UCSD-AML1 (cell line): ENCODE measurements at regions not wholly inside any gene's neighbourhood (a gene's known extent, or its start where the extent isn't known, plus 50 kb on each side); places are given as distances from the start of the nearest gene placed in this dataset.

Source experiments
- DNase-seq: peaks from one replicate; lab custom pipeline; 2025; ENCODE audit not compliant: unreplicated experiment; lab: John Stamatoyannopoulos, UW

DNA sequence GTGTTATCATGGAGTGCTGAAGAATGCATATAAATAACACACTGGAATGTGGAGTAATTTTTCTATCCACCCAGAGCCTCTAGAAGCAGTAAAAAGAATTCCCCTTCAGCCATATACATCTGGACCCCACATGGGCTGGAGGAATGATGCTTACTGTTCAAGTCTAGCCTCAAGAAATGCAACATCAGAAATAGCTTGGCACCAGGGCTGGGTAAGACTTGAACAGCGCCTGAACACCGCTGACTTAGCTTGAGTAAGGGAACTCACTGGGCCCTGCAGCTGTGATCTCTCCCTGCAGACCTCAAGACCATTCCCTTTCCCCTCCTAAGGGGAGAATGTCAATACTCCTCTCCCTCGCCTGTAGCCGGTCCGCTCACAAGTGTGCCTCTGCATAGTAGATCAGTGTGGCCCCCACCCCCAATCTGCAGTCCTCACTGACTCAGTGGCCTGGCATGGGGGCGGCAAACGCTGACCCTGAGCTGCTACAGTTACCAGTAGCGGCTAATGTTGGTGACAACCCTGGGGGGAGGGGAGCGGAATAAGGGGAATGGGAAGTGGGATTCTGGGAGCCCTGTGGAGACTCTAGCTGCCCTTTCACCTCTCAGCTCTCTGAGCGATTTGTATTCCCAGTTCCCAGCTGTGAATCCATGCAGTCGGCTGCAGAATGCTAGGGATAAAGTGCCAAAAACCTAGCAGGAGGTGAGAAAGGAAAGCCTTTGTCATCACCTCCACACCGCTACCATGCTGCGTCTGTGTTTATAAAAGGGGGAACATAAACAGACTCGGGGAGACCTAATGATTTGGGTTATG, 483.9 kb downstream of the DISC1 start:
- DNase-seq: no peak

DNA sequence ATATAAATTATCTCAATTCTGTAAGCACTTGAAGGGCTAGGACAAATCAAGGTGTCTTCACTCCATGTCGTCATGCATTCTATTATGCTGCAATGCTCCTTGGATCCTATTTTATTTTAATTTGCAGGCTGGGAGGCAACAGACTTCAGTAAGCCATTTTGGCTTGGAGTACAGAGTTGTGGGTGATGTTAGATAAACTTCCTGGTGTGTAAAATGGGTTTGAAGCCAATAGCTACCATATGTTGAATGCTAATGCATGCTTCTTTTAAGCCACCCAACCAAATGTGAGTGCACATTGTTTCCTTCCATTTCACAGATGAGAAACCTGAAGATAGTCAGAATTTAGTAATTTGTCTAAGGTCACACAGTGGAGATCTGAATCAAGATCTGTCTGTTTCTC, 482.8 kb downstream of the DISC1 start:
- DNase-seq: no peak

DNA sequence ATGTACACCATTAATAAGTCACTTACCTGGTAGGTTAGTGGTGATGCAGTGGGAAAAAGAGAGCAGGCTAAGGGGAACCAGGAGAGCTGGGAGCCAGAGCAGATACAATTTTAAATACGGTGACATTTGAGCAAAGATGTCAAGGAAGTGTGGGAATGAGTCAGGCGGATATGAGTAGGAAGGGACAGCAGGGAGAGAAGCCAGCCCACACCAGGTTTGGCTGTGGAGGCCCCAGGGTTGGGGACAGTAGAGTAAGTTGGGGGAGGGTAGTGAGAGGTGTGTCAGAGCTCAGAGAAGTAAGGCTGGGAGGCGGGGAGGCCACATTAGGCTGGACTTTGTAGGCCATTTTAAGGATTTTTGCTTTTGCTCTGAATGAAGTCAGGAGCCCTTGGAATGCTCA, 482.0 kb downstream of the DISC1 start:
- DNase-seq: no peak

DNA sequence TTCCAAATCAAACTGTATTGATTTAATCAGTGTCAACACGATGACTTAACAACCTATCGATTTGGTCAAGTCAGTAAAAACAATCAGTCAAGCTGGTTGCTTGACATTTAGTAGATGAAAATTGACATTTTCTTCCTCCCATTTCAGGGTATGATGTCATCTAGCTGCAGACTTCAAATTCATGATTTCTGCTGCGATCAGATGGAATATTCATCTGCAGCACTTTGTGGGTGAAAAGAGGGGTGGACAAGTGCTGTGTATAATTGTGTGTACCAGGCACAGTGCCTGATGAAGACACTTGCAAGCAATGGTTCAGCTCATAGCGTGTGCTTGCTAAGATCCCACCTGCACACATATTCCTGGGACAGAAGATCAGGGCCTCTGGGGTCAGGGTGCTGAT, 479.8 kb downstream of the DISC1 start:
- DNase-seq: no peak

DNA sequence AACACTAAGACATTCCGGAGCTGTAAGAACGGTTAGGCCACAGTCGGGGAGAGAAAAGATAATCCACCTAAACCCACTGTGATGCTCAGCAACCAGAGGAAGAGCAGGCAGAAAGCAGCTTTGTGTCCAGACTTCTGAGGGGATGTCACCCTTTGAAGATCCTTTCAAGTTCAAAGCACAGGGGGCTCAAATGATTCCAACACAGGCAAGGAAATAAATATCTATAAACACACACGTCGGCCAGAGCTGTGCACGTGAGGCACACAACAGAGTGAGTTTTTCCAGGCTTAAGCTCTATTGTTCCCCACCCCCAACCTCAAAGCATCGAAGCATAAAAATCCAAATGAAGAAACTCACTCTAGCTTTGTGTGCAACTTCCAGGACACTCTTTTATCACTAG, 479.0 kb downstream of the DISC1 start:
- DNase-seq: no peak

DNA sequence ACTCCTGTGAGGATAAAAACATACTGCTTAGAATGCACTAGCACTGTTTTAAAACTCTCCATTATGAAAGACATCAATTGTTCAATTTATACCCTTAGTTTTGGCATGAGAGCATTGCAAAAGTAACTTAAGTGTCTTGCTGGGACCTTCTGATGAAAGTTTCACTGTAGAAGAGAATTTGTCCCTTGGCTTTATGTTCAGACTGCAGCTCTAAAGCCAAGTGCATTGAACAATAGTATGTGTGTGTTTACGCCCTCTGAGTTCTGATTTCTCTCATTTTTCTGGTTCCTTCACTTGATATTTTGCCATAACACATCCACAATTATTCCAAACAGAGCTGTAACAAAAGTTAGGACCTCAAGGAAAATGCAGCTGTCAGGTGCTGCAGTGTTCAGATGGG, 474.6 kb downstream of the DISC1 start:
- no peak for DNase-seq

DNA sequence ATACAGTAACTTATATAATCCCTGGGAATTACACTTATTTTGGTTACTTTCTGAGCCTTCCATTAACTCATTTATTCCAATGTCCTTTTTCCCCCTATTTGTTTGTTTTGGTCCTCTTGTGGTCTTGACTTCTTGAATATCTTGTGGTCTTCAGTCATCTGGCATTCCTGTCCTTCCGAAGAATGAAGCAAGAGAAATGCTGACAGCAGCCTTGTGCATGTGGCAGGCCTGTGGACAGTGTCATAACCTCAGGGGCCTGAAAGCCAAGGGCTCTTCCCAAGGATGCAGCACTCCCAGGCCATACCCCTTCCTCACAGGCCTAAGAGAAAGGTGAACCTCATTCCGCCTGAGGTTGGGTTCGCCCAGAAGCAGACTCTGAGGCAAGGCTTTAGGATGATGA, 470.2 kb downstream of the DISC1 start:
- DNase-seq: no peak
